B cell (primary cell): ENCODE measurements at regions not wholly inside any gene's neighbourhood (a gene's known extent, or its start where the extent isn't known, plus 50 kb on each side); places are given as distances from the start of the nearest gene placed in this dataset.

Experiments used
- ATAC-seq: fragments of 200-7000 bp; cut with Tn5 transposase; one replicate; pipeline ENCODE4 v1.10.0; 2021; ENCODE audit warnings: low read depth, mild to moderate bottlenecking, moderate number of reproducible peaks, moderate library complexity
- CTCF ChIA-PET: fragments of 350-600 bp; sonication (Branson Sonifier 250); formaldehyde crosslinking; loops from one replicate; lab custom pipeline; 2021; ENCODE audit warnings: antibody characterized with exemption, inconsistent platforms; lab: Charles Lee
- POLR2A ChIA-PET: fragments of 350-600 bp; sonication (Branson Sonifier 250); formaldehyde crosslinking; loops from one replicate; lab custom pipeline; 2021; ENCODE audit warnings: antibody characterized with exemption; lab: Charles Lee
- DNase-seq: peaks from one replicate; pipeline ENCODE4 v3.0.0; 2013
- H2AFZ ChIP-seq: 2 replicates; pipeline ENCODE4 v1.6.1; 2012; ENCODE audit warnings: mild to moderate bottlenecking, low read depth, low read length; ENCODE audit not compliant: insufficient read depth, poor library complexity, severe bottlenecking
- H3K27ac ChIP-seq, 2 donors: 1 replicate in 1 of 2; 2 replicates in 1 of 2; pipeline ENCODE4 v1.5.1; 2012 to 2013; ENCODE audit warnings: low read length in 2 of 2, mild to moderate bottlenecking in 2 of 2, moderate library complexity in 1 of 2
- H3K27me3 ChIP-seq, 4 experiments: fragments of 200-600 bp in 1 of 4; sonication (generic) in 1 of 4; replicated peaks in 1 of 4; 1 replicate in 2 of 4; 2 replicates in 2 of 4; pipeline versions ENCODE4 v1.6.1 to v1.7.0; 2013 to 2016; ENCODE audit warnings: low read length in 3 of 4, mild to moderate bottlenecking in 2 of 4, mixed read lengths in 1 of 4, moderate library complexity in 1 of 4; ENCODE audit not compliant: insufficient read depth in 4 of 4, control insufficient read depth in 3 of 4; ENCODE audit errors: control extremely low read depth in 1 of 4
- H3K36me3 ChIP-seq, 2 experiments: replicated peaks in 1 of 2; 1 replicate in 1 of 2; 2 replicates in 1 of 2; pipeline versions ENCODE4 v1.6.1 to v1.7.1; 2013; ENCODE audit warnings: low read length in 1 of 2; ENCODE audit not compliant: insufficient read depth in 2 of 2, control insufficient read depth in 1 of 2; ENCODE audit errors: control extremely low read depth in 1 of 2, extremely low read depth in 1 of 2
- H3K4me1 ChIP-seq, 2 donors: fragments of 200-600 bp in 1 of 2; sonication (generic) in 1 of 2; 1 replicate in 1 of 2; 2 replicates in 1 of 2; pipeline versions ENCODE4 v1.5.1 to v1.6.1; 2013 to 2017; ENCODE audit warnings: low read length in 2 of 2; ENCODE audit not compliant: control insufficient read depth in 2 of 2, insufficient read depth in 2 of 2
- H3K4me2 ChIP-seq: replicated peaks from 2 replicates; pipeline ENCODE3; 2012; ENCODE audit warnings: mild to moderate bottlenecking, low read depth, low read length; ENCODE audit not compliant: poor library complexity, severe bottlenecking
- H3K4me3 ChIP-seq, 5 experiments: fragments of 200-600 bp in 1 of 5; sonication (generic) in 1 of 5; 1 replicate in 3 of 5; 2 replicates in 2 of 5; pipeline versions ENCODE4 v1.5.1 to v1.7.0; 2011 to 2016; ENCODE audit warnings: low read length in 4 of 5, mild to moderate bottlenecking in 4 of 5, low read depth in 2 of 5, control low read depth in 1 of 5, moderate library complexity in 1 of 5; ENCODE audit not compliant: insufficient read depth in 1 of 5; ENCODE audit errors: control extremely low read depth in 1 of 5, extremely low read depth in 1 of 5
- H3K79me2 ChIP-seq: fragments of 200-600 bp; sonication (generic); one replicate; pipeline ENCODE4 v1.6.0; 2016; ENCODE audit warnings: low read length; ENCODE audit not compliant: control insufficient read depth, insufficient read depth
- H3K9ac ChIP-seq: fragments of 200-600 bp; sonication (generic); 2 replicates; pipeline ENCODE4 v1.6.1; 2017; ENCODE audit warnings: mild to moderate bottlenecking, low read length, moderate library complexity
- H3K9me3 ChIP-seq, 3 donors: one replicate each; pipeline versions ENCODE4 v1.6.1 to v1.7.1; 2013; ENCODE audit warnings: low read length in 2 of 3; ENCODE audit not compliant: control insufficient read depth in 2 of 3, insufficient read depth in 1 of 3; ENCODE audit errors: control extremely low read depth in 1 of 3
- H4K20me1 ChIP-seq: 2 replicates; pipeline ENCODE4 v1.6.0; 2012; ENCODE audit warnings: mild to moderate bottlenecking, low read length; ENCODE audit not compliant: insufficient read depth, control insufficient read depth, poor library complexity, severe bottlenecking
- H3K27ac Mint-ChIP-seq: one replicate; pipeline ENCODE4 v1.8.0; 2021; ENCODE audit warnings: mixed read lengths
- H3K27me3 Mint-ChIP-seq: one replicate; pipeline ENCODE4 v1.8.0; 2021; ENCODE audit warnings: mixed read lengths
- H3K4me1 Mint-ChIP-seq: one replicate; pipeline ENCODE4 v1.8.0; 2021; ENCODE audit warnings: mixed read lengths
- H3K4me3 Mint-ChIP-seq: one replicate; pipeline ENCODE4 v1.8.0; 2021; ENCODE audit warnings: mixed read lengths
- H3K9me3 Mint-ChIP-seq: one replicate; pipeline ENCODE4 v1.8.0; 2022; ENCODE audit warnings: mixed read lengths; ENCODE audit not compliant: insufficient read depth
- EZH2 ChIP-seq: IDR thresholded peaks from 2 replicates; pipeline ENCODE4 v1.6.1; 2012; ENCODE audit warnings: borderline replicate concordance, low read depth, mild to moderate bottlenecking, moderate library complexity, low read length; ENCODE audit not compliant: insufficient read depth, poor library complexity, severe bottlenecking
- WGBS: methylation state at CpG from one replicate; pipeline ENCODE4 v1.1.5; 2013; ENCODE audit warnings: missing lambda C conversion rate; ENCODE audit not compliant: insufficient coverage; 5-methylcytosine and 5-hydroxymethylcytosine counted together
- intact Hi-C: fragments of 100-400 bp; cut with micrococcal nuclease; formaldehyde crosslinking; loops from one replicate; pipeline ENCODE4 v1.10.0; 2022
- TF ChIP-seq, protein P1 (sequence below): fragments of 200-600 bp; IDR thresholded peaks from one replicate; pipeline ENCODE4 v1.8.0; 2022; ENCODE audit warnings: antibody characterized with exemption, mild to moderate bottlenecking

DNA sequence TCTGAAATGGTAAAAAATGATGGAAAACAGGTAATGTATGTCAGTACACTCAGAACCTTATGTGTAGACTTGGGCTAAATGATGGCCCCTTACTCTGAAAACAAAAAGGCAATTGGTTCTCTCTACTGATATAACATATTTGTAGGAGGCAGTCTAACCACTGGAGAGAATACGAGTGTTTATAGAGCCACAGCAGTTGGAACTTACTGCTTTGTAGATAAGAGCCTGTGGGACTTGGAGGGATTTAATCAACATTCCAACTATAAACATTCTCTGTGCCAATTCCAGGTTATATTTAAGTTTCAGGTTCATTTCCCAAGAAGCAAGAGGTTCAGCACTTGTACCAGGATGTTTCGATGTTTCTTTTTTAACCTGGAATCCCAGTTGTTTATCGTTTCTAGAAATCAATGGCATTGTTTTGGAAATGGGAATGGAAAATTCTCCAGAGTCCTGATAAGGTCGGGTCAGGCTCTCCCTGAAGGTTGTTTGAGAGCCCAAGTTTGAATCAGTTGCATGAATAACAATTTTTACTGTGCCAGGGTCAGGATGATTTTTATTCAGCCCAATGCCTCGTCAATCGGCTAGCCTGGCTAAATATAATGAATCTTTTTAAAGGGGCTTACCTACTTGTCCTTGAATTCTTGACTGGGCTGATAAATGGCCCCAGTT lies 278.4 kb upstream of the FAM98A start:
- Histone ChIP-seq H4K20me1 (no peaks in the 10 kb centered on the region), H3K27ac (no peak overlapping the region), H3K79me2 (no peaks in the 10 kb centered on the region), H3K4me1 (no peaks in the 10 kb centered on the region), H3K9ac (no peak overlapping the region), H3K27me3 (no peaks in the 10 kb centered on the region), H3K4me3 (no peak overlapping the region), H3K9me3 (no peaks in the 10 kb centered on the region), H3K36me3 (no peaks in the 10 kb centered on the region), H2AFZ (no peak overlapping the region), H3K4me2 (no peak overlapping the region)
- intact Hi-C loops: no loop called here
- no peaks in the 10 kb centered on the region for H3K4me1 Mint-ChIP-seq
- H3K4me3 Mint-ChIP-seq: no peak overlapping the region
- CTCF ChIA-PET: no interaction called here
- 75% methylated on average over 5 of the region's 6 CpGs for WGBS
- no peak for DNase-seq
- POLR2A ChIA-PET: no interaction called here
- peaks cover 7% of the 10 kb centered on the region for H3K9me3 Mint-ChIP-seq
- no peak overlapping the region for H3K27ac Mint-ChIP-seq
- no peak for ATAC-seq
- TF ChIP-seq, protein P1, sequence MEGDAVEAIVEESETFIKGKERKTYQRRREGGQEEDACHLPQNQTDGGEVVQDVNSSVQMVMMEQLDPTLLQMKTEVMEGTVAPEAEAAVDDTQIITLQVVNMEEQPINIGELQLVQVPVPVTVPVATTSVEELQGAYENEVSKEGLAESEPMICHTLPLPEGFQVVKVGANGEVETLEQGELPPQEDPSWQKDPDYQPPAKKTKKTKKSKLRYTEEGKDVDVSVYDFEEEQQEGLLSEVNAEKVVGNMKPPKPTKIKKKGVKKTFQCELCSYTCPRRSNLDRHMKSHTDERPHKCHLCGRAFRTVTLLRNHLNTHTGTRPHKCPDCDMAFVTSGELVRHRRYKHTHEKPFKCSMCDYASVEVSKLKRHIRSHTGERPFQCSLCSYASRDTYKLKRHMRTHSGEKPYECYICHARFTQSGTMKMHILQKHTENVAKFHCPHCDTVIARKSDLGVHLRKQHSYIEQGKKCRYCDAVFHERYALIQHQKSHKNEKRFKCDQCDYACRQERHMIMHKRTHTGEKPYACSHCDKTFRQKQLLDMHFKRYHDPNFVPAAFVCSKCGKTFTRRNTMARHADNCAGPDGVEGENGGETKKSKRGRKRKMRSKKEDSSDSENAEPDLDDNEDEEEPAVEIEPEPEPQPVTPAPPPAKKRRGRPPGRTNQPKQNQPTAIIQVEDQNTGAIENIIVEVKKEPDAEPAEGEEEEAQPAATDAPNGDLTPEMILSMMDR: no peak
- TF ChIP-seq EZH2: no peak
- no peaks in the 10 kb centered on the region for H3K27me3 Mint-ChIP-seq

DNA sequence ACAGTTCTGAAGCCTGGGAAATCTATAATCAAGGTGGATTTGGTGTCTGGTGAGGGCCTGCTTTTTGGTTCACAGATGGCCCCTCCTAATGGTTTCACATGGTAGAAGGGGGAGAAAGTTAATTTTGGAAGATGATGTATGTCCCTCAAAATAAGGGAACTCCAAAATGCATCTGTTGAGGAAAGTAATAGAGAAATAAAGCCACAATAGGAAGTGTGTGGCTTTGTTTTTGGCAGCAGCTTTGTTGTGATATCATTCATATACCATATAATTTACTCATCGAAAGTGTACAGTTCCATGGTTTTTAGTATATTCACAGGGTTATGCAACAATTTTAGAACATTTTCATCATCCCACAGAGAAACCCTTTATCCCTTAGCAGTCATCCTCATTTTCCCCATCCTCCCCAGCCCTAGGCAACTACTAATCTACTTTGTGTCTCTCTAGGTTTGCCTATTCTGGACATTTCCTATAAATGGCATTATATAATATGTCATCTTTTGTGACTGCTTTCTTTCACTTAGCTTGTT lies 274.0 kb upstream of the FAM98A start:
- H3K36me3 ChIP-seq: no peaks in the 10 kb centered on the region
- H3K4me1 Mint-ChIP-seq: no peaks in the 10 kb centered on the region
- no peak overlapping the region for H3K4me2 ChIP-seq
- TF ChIP-seq, protein P1: no peak
- no peak for TF ChIP-seq EZH2
- H3K4me3 ChIP-seq: no peak overlapping the region
- no peak overlapping the region for H2AFZ ChIP-seq
- H3K9ac ChIP-seq: no peak overlapping the region
- CTCF ChIA-PET: no interaction called here
- POLR2A ChIA-PET: no interaction called here
- intact Hi-C loops: no loop called here
- H3K27me3 Mint-ChIP-seq: no peaks in the 10 kb centered on the region
- H3K27me3 ChIP-seq: no peaks in the 10 kb centered on the region
- ATAC-seq (no peak), DNase-seq (no peak)
- no peaks in the 10 kb centered on the region for H3K79me2 ChIP-seq
- peaks cover 16% of the 10 kb centered on the region for H3K9me3 Mint-ChIP-seq
- no peak overlapping the region for H3K4me3 Mint-ChIP-seq
- H3K9me3 ChIP-seq: peaks cover 0 to 9% (median 6%) of the 10 kb centered on the region in 3 donors
- WGBS: no CpG with 5 or more reads among the region's 1 CpG
- H3K27ac ChIP-seq: no peak overlapping the region
- no peaks in the 10 kb centered on the region for H3K4me1 ChIP-seq
- H4K20me1 ChIP-seq: no peaks in the 10 kb centered on the region
- no peak overlapping the region for H3K27ac Mint-ChIP-seq
